Activated T-helper 2 cell treated with anti-CD3 and anti-CD28 coated beads, Interferon-gamma antibody, Interleukin-2, Interleukin-4, amounts not matched to agents 10 μg/mL and 5 μg/mL and 100 μg/mL, durations not matched to agents 14 hours and 24 hours and 36 hours (primary cell): ENCODE measurements at regions not wholly inside any gene's neighbourhood (a gene's known extent, or its start where the extent isn't known, plus 50 kb on each side); places are given as distances from the start of the nearest gene placed in this dataset.

Experiments
- DNase-seq: peaks from one replicate; pipeline ENCODE4 v3.0.0; 2021; ENCODE audit warnings: low spot score
- H3K27ac Mint-ChIP-seq: one replicate; pipeline ENCODE4 v1.8.0; 2021; ENCODE audit warnings: mixed read lengths
- H3K27me3 Mint-ChIP-seq: one replicate; pipeline ENCODE4 v1.8.0; 2021; ENCODE audit warnings: low read depth, mixed read lengths
- H3K36me3 Mint-ChIP-seq: one replicate; pipeline ENCODE4 v1.8.0; 2021; ENCODE audit warnings: low read depth, mixed read lengths
- H3K4me1 Mint-ChIP-seq: one replicate; pipeline ENCODE4 v1.8.0; 2021; ENCODE audit warnings: low read depth, mixed read lengths
- H3K4me3 Mint-ChIP-seq: one replicate; pipeline ENCODE4 v1.8.0; 2021; ENCODE audit warnings: low read depth, mild to moderate bottlenecking, moderate library complexity, mixed read lengths
- H3K9me3 Mint-ChIP-seq: one replicate; pipeline ENCODE4 v1.8.0; 2021; ENCODE audit warnings: mixed read lengths
- intact Hi-C: fragments of 100-400 bp; cut with micrococcal nuclease; formaldehyde crosslinking; loops from one replicate; pipeline ENCODE4 v1.15.1; 2023

DNA sequence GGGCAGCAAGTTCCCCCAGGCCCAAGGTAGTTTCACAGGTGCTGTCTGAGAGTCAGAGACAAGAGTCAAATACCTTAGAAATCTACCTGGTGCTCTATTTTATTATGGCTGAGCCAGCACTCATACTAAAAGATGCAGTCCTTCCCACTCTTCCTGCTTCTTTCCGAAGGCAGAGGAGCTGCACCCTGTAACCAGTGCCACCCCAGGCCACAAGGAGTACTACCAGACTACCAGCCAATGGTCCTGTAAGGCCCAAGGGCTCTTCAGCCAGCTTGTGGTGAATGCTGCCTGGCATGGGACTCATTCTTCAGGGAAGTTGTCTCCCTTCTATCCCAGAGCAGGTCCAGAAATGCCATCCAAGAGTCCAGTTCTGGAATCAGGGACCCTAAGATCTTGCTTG lies 203.8 kb upstream of the DUSP10 start:
- no peak for DNase-seq
- Mint-ChIP-seq H3K4me1 (no peaks in the 10 kb centered on the region), H3K27ac (no peak overlapping the region), H3K9me3 (peaks cover 17% of the 10 kb centered on the region), H3K36me3 (no peaks in the 10 kb centered on the region), H3K27me3 (peaks cover 7% of the 10 kb centered on the region), H3K4me3 (no peak overlapping the region)
- intact Hi-C loops: no loop called here

DNA sequence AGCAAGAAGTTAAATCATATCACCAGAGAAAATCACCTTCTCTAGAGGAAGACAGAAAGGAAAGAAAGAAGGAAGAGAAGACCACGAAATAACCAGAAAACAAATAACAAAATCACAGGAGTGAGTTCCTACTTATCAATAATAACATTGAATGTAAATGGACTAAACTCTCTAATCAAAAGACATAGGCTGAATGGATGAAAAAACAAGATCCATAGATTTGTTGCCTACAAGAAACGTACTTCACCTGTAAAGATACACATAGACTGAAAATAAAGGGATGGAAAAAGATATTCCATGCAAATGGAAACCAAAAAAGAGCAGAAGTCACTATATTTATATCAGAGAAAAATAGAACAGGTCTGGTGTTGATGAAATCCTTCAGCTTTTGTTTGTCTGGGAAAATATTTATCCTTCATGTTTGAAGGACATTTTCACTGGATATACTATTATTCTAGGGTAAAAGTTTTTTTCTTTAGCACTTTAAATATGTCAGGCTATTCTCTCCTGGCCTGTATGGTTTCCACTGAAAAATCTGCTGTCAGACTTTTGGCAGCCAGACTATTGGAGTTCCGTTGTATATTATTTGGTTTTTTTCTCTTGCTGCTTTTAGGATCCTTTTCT lies 202.5 kb upstream of the DUSP10 start:
- Mint-ChIP-seq H3K9me3 (peaks cover 17% of the 10 kb centered on the region), H3K27ac (no peak overlapping the region), H3K4me3 (no peak overlapping the region), H3K27me3 (peaks cover 7% of the 10 kb centered on the region), H3K4me1 (no peaks in the 10 kb centered on the region), H3K36me3 (no peaks in the 10 kb centered on the region)
- DNase-seq: no peak
- intact Hi-C loops: no loop called here

DNA sequence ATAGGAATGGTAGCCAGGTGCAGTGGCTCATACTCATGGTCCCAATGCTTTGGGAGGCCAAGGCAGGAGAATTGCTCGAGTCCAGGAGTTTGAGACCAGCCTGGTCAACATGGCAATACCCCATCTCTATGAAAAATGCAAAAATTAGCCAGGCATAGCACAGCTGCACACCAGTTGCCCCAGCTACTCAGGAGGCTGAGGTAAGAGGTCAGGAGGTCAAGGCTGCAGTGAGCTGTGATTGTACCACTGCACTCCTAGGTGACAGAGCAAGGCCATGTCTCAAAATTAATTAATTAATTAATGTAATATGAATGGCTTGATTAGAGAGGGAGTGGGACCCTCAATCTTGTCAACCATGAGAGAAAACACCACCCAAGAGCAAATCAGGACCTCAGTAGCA lies 198.7 kb upstream of the DUSP10 start:
- peaks cover 12% of the 10 kb centered on the region for H3K9me3 Mint-ChIP-seq
- no peaks in the 10 kb centered on the region for H3K36me3 Mint-ChIP-seq
- no peak overlapping the region for H3K4me3 Mint-ChIP-seq
- no peaks in the 10 kb centered on the region for H3K4me1 Mint-ChIP-seq
- DNase-seq: no peak
- intact Hi-C loops: no loop called here
- peaks cover 7% of the 10 kb centered on the region for H3K27me3 Mint-ChIP-seq
- no peak overlapping the region for H3K27ac Mint-ChIP-seq

DNA sequence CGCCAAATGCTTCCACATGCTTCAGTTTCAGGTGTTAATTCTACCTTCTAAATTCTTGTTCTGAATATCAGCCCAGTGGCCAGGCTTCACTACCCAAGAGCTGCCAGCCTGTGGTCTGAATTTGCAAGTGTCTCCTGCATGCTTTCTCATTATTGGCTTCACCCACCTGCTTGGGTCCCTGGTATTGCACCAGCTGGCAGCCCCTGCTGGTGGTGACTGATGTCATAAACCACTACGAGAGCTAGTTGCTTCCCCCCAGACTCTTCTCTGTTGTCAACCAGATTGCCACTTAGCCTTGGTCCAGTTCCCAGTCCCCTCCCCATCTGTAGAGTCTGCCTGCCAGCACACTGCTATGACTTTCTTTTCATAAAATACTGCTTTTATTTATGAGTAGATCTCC lies 197.7 kb upstream of the DUSP10 start:
- Mint-ChIP-seq H3K4me1 (no peaks in the 10 kb centered on the region), H3K36me3 (no peaks in the 10 kb centered on the region), H3K27me3 (peaks cover 7% of the 10 kb centered on the region), H3K4me3 (no peak overlapping the region), H3K27ac (no peak overlapping the region), H3K9me3 (peaks cover 7% of the 10 kb centered on the region)
- intact Hi-C loops: no loop called here
- no peak for DNase-seq

DNA sequence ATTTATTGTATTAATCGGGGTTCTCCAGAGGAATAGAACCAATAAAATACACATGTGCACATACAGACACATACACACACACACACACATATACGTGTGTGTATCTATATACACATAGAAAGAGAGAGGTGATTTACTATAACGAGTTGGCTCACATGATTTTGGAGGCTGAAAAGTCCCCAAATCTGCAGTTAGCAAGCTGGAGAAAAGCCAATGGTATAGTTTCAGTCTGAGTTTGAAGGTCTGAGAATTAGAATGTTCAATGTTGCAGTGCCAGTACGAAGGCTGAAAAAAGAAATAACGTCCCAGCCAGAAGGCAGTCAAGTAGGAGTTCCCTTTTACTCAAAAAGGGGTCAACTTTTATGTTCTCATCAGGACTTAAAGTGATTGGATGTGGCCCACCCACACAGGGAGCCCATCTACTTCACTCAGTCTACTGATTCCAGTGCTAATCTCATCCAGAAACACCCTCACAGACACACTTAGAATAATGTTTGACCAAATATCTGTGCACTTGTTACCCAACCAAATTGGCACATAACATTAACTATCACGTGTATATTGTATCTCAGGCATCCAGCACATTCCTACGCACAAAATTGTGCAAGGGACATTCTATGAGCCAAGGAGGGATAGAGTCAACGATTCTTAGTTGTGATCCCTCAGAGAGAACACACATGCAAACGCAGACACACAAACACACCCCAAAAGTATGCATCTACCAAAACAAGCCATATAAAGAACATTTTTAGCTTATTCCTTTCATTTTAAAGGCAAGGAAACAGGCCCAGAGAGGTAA lies 195.5 kb upstream of the DUSP10 start:
- intact Hi-C loops: no loop called here
- no peak for DNase-seq
- no peaks in the 10 kb centered on the region for H3K4me1 Mint-ChIP-seq
- H3K4me3 Mint-ChIP-seq: no peak overlapping the region
- no peak overlapping the region for H3K27ac Mint-ChIP-seq
- no peaks in the 10 kb centered on the region for H3K36me3 Mint-ChIP-seq
- no peaks in the 10 kb centered on the region for H3K9me3 Mint-ChIP-seq
- H3K27me3 Mint-ChIP-seq: peaks cover 8% of the 10 kb centered on the region

DNA sequence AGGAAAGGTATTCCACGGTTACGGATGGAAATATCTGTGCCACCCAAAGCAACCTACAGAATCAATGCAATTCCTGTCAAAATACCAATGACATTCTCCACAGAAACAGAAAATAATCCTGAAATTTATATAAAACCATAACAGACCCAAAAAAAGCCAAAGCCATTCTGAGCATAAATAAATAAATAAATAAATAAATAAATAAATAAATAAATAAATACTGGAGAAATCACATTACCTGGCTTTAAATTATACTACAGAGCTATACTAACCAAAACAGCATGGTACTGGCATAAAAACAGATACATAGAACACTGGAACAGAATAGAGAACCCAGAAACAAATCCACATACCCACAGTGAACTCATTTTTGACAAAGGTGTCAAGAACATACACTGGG lies 191.9 kb upstream of the DUSP10 start:
- Mint-ChIP-seq H3K9me3 (no peaks in the 10 kb centered on the region), H3K36me3 (no peaks in the 10 kb centered on the region), H3K4me1 (no peaks in the 10 kb centered on the region), H3K27me3 (peaks cover 16% of the 10 kb centered on the region), H3K27ac (no peak overlapping the region), H3K4me3 (no peak overlapping the region)
- intact Hi-C loops: no loop called here
- no peak for DNase-seq

DNA sequence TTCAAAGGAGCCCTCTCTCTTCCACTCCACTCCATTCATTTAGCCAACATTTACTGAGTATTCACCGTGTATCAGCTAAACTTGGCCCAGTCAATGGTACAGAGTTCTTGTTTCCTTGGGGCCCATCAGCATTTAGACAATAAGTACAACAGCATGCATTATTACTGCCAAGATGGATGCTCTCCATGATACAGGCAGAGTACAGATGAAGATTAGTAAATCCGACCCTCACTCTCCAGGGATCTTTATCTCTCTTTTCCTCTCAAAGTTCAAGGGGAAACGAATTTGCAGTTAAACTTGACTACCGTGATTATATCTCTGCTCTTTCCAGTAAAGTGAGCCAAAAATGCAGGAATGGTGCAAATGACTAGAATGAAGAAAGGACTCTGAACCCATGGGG lies 184.6 kb upstream of the DUSP10 start:
- intact Hi-C loops: no loop called here
- peaks cover 17% of the 10 kb centered on the region for H3K27me3 Mint-ChIP-seq
- H3K4me3 Mint-ChIP-seq: no peak overlapping the region
- DNase-seq: no peak
- H3K27ac Mint-ChIP-seq: no peak overlapping the region
- H3K4me1 Mint-ChIP-seq: peaks cover 3% of the 10 kb centered on the region
- H3K9me3 Mint-ChIP-seq: no peaks in the 10 kb centered on the region
- H3K36me3 Mint-ChIP-seq: no peaks in the 10 kb centered on the region

DNA sequence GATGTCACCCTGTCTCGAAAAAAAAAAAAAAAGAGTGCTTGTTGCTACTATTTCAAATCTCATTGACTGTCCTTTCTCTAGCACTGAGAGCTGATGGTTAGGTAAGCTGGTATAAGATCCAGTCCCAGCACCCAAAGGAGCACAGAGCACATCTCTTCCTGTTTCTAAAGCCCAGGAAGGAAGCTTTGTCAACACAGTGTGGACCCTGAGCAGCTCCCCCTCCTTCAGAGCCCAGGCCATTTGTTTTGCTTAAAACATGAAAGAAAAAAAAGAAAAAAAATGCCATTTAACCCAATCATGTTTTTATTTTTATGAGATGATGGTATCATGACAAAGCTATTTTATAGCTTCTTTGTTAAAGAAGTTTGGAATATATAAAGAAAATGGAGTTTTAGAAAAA lies 184.1 kb upstream of the DUSP10 start:
- Mint-ChIP-seq H3K9me3 (no peaks in the 10 kb centered on the region), H3K27me3 (peaks cover 17% of the 10 kb centered on the region), H3K4me3 (no peak overlapping the region), H3K4me1 (peaks cover 3% of the 10 kb centered on the region), H3K36me3 (no peaks in the 10 kb centered on the region), H3K27ac (no peak overlapping the region)
- no peak for DNase-seq
- intact Hi-C loops: no loop called here

DNA sequence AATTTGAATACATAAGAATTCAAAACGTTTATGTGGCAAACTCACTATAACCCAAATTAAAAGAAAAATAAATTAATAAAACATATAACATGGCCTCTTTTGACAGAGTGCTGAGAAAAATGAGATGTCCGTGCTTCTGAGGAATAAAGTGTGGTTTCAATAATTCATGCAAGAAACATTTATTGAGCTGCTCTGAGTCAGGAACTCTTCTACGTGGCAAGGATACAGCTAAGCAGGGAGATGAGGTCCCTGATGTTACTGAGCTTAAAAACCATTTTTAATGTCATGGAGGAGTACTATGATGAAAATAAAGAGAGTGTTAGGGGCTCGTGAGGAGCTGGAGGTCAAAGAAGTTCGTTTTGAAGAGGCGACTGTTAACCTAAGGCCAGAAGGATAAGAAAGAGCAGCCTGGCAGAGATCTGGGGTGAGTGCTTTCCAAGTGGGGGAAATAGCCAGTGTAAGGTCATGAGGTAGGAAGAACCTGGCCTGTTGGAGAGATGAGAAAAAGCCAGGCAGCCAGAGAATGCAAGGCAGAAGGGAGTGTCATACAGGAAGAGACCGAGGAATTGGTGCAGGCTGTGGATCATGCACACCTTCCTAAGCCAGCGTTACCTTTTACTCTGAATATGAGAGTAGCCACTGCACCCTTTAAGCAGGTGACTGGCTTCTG lies 182.2 kb upstream of the DUSP10 start:
- Mint-ChIP-seq H3K36me3 (no peaks in the 10 kb centered on the region), H3K9me3 (no peaks in the 10 kb centered on the region), H3K4me3 (no peak overlapping the region), H3K27me3 (peaks cover 9% of the 10 kb centered on the region), H3K27ac (no peak overlapping the region), H3K4me1 (peaks cover 3% of the 10 kb centered on the region)
- intact Hi-C loops: no loop called here
- DNase-seq: no peak

DNA sequence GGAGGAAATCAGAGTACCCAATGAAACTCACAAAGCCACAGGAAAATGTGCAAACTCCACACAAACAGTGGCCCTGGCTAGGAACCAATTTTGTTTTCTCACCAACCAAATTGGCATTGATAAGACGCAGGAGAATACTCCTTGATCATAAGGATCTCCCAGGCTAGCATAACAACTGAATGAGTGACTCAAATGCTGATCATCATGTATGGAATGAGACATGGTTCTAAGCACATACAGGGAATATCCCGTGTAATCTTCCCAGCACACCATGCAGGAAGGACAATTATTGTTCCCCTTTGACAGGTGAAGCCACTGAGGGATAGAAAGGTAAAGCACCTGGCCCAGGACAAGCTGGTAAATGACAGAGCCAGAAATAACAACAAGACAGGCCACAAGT lies 180.0 kb upstream of the DUSP10 start:
- Mint-ChIP-seq H3K36me3 (no peaks in the 10 kb centered on the region), H3K27ac (no peak overlapping the region), H3K4me1 (peaks cover 3% of the 10 kb centered on the region), H3K4me3 (no peak overlapping the region), H3K27me3 (peaks cover 5% of the 10 kb centered on the region), H3K9me3 (no peaks in the 10 kb centered on the region)
- no peak for DNase-seq
- intact Hi-C loops: no loop called here

DNA sequence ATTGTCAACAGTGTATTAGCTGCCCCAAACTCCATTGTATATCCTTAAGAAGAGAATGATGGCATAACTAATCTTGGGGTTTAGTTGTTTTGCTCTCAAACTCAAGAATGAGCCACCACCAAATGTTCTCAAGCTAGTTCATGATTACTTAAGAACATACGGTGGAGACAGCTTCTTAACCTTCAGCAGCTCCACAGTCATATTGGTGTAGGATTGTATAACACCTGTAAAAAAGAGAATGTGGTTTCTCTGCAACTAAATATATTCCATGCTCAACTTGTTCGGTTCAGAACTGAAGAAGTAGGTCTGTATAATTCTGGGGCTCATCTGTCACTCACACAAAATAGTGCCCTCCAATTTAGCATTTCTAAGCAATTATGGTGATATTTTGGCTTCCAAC lies 177.9 kb upstream of the DUSP10 start:
- intact Hi-C loops: no loop called here
- DNase-seq: no peak
- H3K27ac Mint-ChIP-seq: no peak overlapping the region
- no peaks in the 10 kb centered on the region for H3K36me3 Mint-ChIP-seq
- H3K4me1 Mint-ChIP-seq: no peaks in the 10 kb centered on the region
- no peak overlapping the region for H3K4me3 Mint-ChIP-seq
- H3K27me3 Mint-ChIP-seq: peaks cover 4% of the 10 kb centered on the region
- no peaks in the 10 kb centered on the region for H3K9me3 Mint-ChIP-seq

DNA sequence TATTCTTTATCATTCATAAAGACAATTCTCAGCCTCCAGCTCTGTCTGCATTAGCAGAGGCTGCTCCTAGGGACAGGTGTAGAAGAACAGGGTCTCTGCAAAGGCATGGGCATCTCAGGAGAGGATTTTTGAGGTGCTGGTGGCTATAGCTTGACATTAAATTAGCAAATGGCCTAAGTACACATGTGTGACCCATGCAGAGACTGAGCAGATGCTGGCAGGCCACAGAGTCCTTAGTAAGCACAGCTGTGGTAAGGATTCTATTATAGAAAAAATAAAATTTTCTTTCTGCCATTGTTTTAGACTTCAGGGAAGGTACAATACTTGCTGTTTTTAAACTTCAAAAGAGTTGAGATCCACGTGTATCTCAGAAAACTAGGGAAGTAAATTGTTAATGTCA lies 177.5 kb upstream of the DUSP10 start:
- Mint-ChIP-seq H3K4me3 (no peak overlapping the region), H3K9me3 (no peaks in the 10 kb centered on the region), H3K4me1 (no peaks in the 10 kb centered on the region), H3K36me3 (no peaks in the 10 kb centered on the region), H3K27me3 (peaks cover 4% of the 10 kb centered on the region), H3K27ac (no peak overlapping the region)
- DNase-seq: no peak
- intact Hi-C loops: no loop called here

DNA sequence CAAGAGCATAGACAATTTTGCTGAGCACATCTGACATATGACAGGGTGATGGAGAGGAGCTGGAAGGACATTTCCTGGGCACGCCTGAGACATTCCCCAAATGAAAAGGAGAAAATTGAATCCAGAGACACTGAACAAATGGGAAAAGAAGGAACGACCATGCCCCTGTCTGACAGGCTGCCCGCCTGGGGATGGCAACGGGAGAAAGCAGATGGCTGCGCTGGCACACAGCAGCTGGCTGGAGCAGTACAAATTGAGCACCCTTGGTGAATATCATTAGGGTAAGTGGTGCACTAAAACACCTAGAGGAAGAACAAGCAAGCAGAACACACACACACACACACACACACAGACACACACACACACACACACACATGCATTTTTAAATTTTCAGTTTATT lies 174.3 kb upstream of the DUSP10 start:
- Mint-ChIP-seq H3K4me3 (no peak overlapping the region), H3K36me3 (no peaks in the 10 kb centered on the region), H3K27ac (no peak overlapping the region), H3K9me3 (no peaks in the 10 kb centered on the region), H3K27me3 (peaks cover 4% of the 10 kb centered on the region), H3K4me1 (peaks cover 15% of the 10 kb centered on the region)
- intact Hi-C loops: no loop called here
- no peak for DNase-seq
